ENCODE measurements at regions not wholly inside any gene's neighbourhood (a gene's known extent, or its start where the extent isn't known, plus 50 kb on each side); places are given as distances from the start of the nearest gene placed in this dataset.

GRCh38 chr5:44674461-44674860, 134.3 kb upstream of the MRPS30 start:
- TF ChIP-seq GATA2 (CRISPR knock-in tag; IDR thresholded peaks at IDR 0.05) (no peak), CTCF (IDR thresholded peaks at IDR 0.05) (no peak), EP300 (IDR thresholded peaks at IDR 0.05; ENCODE audit: borderline replicate concordance in 1 of 2, low read depth in 1 of 2, low read length in 1 of 2) (no peak), POLR2AphosphoS5 (IDR thresholded peaks at IDR 0.05; ENCODE audit: low read depth, low read length) (no peak), CHD2 (IDR thresholded peaks at IDR 0.05; ENCODE audit: low read length, partially characterized antibody) (no peak), SMC3 (IDR thresholded peaks at IDR 0.05; ENCODE audit: low read depth, low read length) (no peak), TAF1 (IDR thresholded peaks at IDR 0.05; ENCODE audit: borderline replicate concordance, low read depth, low read length) (no peak), RAD21 (IDR thresholded peaks at IDR 0.05; ENCODE audit: low read length) (no peak), RFX5 (IDR thresholded peaks at IDR 0.05; ENCODE audit: low read length) (no peak), RXRA (IDR thresholded peaks at IDR 0.05; ENCODE audit: borderline replicate concordance, low read depth) (no peak), FOXM1 (IDR thresholded peaks at IDR 0.05; ENCODE audit: low read depth) (no peak)
